GM12874 (cell line): ENCODE measurements at regions not wholly inside any gene's neighbourhood (a gene's known extent, or its start where the extent isn't known, plus 50 kb on each side); places are given as distances from the start of the nearest gene placed in this dataset.

ENCODE experiments used
- TF ChIP-seq, protein P1 (sequence below): IDR thresholded peaks from 2 replicates; pipeline ENCODE4 v1.5.1; 2011; ENCODE audit warnings: low read depth, mild to moderate bottlenecking, control low read depth, low read length, moderate library complexity; ENCODE audit not compliant: insufficient read depth

DNA sequence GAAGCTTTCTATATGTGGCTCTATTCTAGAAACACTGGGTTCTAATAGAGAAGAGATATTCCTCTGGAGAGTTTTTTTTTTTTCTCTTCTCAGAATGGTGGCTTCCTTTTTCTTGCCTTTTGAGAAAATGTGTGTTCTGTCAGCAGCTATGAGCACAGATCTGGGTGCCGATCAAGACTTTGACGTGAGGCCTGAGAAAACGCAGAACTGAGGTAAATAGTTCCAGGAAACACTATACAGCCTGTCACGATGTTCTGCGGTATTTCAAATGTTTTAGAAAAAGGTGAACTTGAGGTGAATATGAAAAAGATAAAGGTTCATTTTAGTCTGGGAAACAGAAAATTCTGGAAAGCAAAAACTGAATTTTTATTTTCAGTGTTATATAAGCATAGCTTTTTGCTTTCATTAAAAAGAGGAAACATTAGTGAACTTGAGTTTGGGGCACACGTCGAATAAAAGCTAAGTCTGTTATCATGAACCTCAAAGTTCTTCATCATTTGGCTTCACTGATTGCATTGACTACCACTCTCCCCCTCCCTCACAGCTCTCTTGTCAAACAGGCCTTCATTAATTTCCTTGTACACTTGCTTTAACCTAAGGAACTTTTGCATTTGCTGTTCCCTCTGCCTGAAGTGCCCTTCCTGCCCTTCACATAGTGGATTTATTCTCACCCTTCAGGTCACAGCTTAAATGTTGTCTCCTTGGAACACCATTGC is 265.1 kb downstream of the NFKBIZ start:
- TF ChIP-seq, protein P1, sequence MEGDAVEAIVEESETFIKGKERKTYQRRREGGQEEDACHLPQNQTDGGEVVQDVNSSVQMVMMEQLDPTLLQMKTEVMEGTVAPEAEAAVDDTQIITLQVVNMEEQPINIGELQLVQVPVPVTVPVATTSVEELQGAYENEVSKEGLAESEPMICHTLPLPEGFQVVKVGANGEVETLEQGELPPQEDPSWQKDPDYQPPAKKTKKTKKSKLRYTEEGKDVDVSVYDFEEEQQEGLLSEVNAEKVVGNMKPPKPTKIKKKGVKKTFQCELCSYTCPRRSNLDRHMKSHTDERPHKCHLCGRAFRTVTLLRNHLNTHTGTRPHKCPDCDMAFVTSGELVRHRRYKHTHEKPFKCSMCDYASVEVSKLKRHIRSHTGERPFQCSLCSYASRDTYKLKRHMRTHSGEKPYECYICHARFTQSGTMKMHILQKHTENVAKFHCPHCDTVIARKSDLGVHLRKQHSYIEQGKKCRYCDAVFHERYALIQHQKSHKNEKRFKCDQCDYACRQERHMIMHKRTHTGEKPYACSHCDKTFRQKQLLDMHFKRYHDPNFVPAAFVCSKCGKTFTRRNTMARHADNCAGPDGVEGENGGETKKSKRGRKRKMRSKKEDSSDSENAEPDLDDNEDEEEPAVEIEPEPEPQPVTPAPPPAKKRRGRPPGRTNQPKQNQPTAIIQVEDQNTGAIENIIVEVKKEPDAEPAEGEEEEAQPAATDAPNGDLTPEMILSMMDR = no peak

DNA sequence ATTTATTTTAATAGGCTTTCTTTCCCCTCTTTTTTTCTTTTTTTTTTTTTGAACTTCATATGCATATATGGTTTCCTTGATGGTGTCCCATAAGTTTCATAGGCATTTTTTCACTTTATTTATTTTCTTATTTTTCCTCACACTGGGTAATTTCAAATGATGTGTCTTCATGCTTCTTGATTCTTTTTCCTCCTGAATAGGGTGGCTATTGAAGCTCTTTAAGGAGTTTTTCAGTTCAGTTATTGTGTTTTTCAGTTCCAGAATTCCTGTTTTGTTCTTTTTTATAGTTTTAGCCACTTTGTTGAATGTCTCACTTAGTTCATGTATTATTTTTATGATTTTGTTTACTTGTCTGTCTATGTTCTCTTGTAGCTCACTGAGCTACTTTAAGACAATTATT is 273.2 kb downstream of the NFKBIZ start:
- TF ChIP-seq, protein P1 = no peak

DNA sequence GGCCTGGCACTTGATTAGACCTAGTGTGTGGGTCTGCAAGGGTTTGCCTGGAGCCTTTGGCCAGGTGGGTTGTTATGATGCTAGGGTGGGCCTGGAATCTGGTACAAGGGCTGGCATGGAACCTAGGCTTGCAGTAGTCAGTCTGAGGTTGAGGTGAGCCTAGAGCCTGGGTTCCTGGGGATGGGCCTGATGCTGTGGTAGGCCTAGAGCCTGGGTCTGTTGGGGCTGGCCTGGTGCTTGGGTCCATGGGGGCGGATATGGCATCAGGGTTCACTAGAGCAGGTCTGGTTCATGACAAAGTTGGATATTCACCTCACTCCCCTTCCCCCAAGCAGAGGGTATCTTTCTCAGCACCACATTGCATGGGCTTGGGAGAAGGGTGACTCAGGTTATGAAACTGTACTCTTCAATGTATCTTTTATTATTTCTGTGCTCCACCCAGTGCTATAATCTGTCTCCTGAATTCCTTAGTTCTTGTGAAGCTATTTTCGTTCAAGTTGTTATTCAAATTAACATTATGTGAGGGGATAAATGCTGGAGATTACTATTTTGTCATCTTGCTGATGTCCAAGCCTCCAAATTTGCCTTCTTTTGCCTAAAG is 274.4 kb downstream of the NFKBIZ start:
- TF ChIP-seq, protein P1 = no peak

DNA sequence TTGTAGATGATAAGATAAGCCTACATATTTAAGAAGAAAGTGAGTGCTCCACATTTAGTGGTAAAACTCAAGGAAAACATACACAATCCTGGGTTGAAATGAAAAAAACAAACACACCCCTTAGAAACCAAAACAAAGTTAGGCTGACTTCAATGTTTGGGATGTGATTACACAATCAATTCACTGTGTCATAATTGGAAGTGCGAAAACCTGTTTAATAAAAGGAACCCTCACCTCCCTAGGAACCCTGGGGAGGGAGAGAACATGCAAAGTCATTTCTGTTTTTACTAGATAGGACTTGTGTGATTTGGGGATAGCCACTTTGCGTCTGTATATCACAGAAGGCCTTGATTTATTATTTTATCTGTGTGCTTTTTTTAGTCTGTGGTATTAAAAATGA is 275.0 kb downstream of the NFKBIZ start:
- TF ChIP-seq, protein P1 = no peak

DNA sequence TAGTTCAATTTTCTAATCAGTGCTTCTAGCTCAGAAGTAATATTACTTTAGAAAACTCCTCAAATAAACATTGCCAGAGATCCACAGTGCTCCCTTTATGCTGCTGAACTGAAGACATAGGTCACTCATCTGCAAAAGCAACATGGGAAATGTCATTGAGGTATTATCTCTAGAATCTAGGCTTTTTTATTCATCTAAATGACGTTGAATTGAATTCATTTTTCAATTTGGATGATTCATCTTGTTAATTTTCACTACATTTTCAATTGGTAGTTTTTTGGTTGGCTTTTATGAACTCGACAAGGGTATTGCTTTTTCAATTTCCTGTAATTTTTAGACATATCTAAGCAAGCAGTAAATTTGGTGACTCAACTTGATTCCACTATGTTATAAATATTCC is 275.4 kb downstream of the NFKBIZ start:
- TF ChIP-seq, protein P1 = no peak

DNA sequence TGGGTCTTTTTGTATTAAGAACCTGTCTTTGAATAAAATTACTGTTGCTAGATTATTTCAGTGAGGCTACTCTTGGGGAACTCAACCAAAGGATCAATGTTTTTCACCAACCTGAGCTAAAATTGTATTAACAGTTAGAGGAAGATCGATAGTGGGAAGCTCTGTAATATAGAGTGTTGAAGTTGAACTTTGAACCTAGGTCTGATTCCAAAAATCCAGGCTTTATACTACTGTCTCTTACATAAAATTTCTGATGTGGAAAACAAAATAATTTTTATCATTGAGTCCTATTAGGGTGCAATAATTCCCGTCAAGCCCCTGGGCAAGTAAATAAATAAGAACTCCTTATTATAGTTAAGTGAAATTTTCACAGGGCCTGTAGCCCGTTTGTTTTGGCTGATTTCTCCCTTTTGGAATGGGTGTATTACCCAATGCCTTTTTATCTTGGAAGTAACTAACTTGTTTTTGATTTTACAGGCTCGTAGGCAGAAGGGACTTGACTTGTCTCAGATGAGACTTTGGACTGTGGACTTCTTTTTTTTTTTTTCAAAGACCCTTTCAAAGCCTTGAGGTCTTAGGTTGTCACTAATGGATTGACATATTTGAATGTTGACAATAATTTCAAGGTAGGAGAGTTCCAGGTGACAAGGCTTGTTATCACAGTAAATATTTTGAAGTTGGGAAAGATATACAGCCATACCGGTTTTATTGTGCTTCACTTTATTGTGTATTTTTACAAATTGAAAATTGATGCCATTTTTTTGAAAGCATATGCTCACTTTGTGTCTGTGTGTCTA is 276.1 kb downstream of the NFKBIZ start:
- TF ChIP-seq, protein P1 = no peak

DNA sequence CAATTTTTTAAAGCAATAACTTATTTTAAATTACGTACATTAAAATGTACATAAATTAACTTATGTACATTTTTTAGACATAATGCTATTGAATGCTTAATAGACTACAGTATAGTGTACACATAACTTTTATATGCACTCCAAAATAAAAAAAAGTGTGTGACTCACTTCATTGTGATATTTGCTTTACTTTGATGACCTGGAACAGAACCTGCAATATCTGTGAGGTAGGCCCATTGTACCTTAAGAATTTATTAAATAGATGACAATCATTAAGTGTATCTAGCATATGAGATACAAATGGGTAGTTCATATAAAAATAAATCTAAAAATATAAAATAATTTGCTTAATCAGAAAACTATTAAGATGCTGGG is 276.7 kb downstream of the NFKBIZ start:
- TF ChIP-seq, protein P1 = no peak
